PC-9 (cell line): ENCODE measurements at regions not wholly inside any gene's neighbourhood (a gene's known extent, or its start where the extent isn't known, plus 50 kb on each side); places are given as distances from the start of the nearest gene placed in this dataset.

Experiments used
- BruUV-seq: library from RNA; stranded (reverse); fragments of 400-500 nt; replicated peaks from 2 replicates; lab custom pipeline; 2021; lab: Mats Ljungman, UMichigan
- CTCF ChIA-PET: fragments of 300-600 bp; sonication (Branson Sonifier 250); formaldehyde crosslinking; loops from one replicate; lab custom pipeline; 2022; ENCODE audit warnings: antibody characterized with exemption; lab: Charles Lee
- POLR2A ChIA-PET: fragments of 300-600 bp; sonication (Branson Sonifier 250); formaldehyde crosslinking; loops from one replicate; lab custom pipeline; 2022; ENCODE audit warnings: antibody characterized with exemption; ENCODE audit not compliant: unreplicated experiment; lab: Charles Lee
- DNase-seq, 2 experiments: peaks; one replicate each; pipeline versions ENCODE4 v3.0.0 to v3.0.0-alpha.2; 2015 to 2022; ENCODE audit warnings: mixed read lengths in 1 of 2
- H2AFZ ChIP-seq: fragments of 200-600 bp; sonication (generic); 2 replicates; pipeline ENCODE4 v1.8.1; 2017; ENCODE audit warnings: antibody characterized with exemption
- H3F3A ChIP-seq: fragments of 200-600 bp; sonication (generic); 2 replicates; pipeline ENCODE4 v1.8.1; 2017; ENCODE audit warnings: antibody characterized with exemption, mild to moderate bottlenecking, low read depth; ENCODE audit not compliant: insufficient read depth
- H3K27ac ChIP-seq: fragments of 200-600 bp; sonication (generic); 2 replicates; pipeline ENCODE4 v1.6.1; 2016; ENCODE audit warnings: mixed run types
- H3K27me3 ChIP-seq: fragments of 200-600 bp; sonication (generic); 2 replicates; pipeline ENCODE4 v1.6.1; 2016; ENCODE audit warnings: low read depth, mixed run types; ENCODE audit not compliant: insufficient read depth
- H3K36me3 ChIP-seq: fragments of 200-600 bp; sonication (generic); 2 replicates; pipeline ENCODE4 v1.6.1; 2016; ENCODE audit warnings: low read depth, mixed run types
- H3K4me1 ChIP-seq: fragments of 200-600 bp; sonication (generic); replicated peaks from 2 replicates; pipeline ENCODE4 v1.6.1; 2016; ENCODE audit warnings: mixed run types; ENCODE audit not compliant: insufficient read depth
- H3K4me2 ChIP-seq: fragments of 200-600 bp; sonication (generic); 2 replicates; pipeline ENCODE4 v1.6.1; 2017; ENCODE audit warnings: mixed run types
- H3K4me3 ChIP-seq: fragments of 200-600 bp; sonication (generic); 2 replicates; pipeline ENCODE4 v1.6.1; 2016; ENCODE audit warnings: mixed run types
- H3K79me2 ChIP-seq: fragments of 200-600 bp; sonication (generic); 2 replicates; pipeline ENCODE4 v1.6.1; 2017; ENCODE audit warnings: low read depth, mixed run types
- H3K9me2 ChIP-seq: fragments of 200-600 bp; sonication (generic); 2 replicates; pipeline ENCODE4 v1.8.1; 2017; ENCODE audit warnings: mild to moderate bottlenecking; ENCODE audit not compliant: insufficient read depth
- H3K9me3 ChIP-seq: fragments of 200-600 bp; sonication (generic); 2 replicates; pipeline ENCODE4 v1.8.1; 2016; ENCODE audit warnings: low read depth; ENCODE audit not compliant: insufficient read depth
- H4K20me1 ChIP-seq: fragments of 200-600 bp; sonication (generic); 2 replicates; pipeline ENCODE4 v1.8.1; 2017; ENCODE audit not compliant: insufficient read depth
- CTCF ChIP-seq: fragments of 200-600 bp; sonication (generic); conservative IDR thresholded peaks from 2 replicates; pipeline ENCODE4 v1.6.1; 2017; ENCODE audit warnings: mixed run types, antibody characterized with exemption, mild to moderate bottlenecking, moderate library complexity
- EZH2 ChIP-seq: fragments of 200-600 bp; sonication (generic); IDR thresholded peaks from 2 replicates; pipeline ENCODE4 v1.8.0; 2017; ENCODE audit warnings: antibody characterized with exemption, low read depth
- intact Hi-C: fragments of 100-400 bp; cut with micrococcal nuclease; formaldehyde crosslinking; loops from one replicate; pipeline ENCODE4 v1.10.0; 2022; ENCODE audit not compliant: unreplicated experiment

GRCh38 chr10:130555411-130555750, 419.2 kb downstream of the GLRX3 start:
- CTCF ChIA-PET: no interaction called here

DNA sequence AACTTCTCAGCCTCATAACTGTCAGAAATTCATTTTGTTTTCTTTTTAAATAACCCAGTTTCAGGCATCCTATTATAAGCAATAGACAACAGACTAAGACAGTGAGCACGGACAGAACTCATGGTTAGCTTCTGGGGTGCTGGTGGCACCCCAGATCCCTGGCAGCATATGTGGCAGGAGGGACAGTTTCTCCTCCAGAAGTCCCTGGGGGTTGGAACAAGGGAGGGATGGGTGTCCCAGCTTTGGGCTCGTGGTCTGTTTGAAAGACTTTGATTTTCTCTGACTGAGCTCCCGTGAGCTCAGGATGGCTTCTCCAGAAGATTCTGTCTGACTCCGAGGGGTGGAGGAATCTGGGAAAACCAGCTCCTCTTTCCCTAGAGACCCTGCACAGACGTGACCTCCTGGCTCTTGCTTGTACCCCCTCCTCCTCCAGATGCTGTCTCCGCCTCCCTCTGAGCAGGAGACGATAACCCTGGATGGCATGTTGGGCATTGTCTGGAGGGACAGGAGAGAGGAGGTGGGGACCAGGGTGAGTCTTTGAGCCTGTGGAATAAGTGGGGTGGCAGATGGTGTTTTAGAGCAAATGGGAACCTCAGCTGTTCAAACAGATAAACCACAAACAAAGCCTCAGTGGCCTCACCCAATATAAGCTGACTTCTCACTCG, 421.1 kb downstream of the GLRX3 start:
- TF ChIP-seq EZH2: no peak
- no peak for TF ChIP-seq CTCF
- Histone ChIP-seq H3K4me2 (no peak overlapping the region), H3K36me3 (no peaks in the 10 kb centered on the region), H4K20me1 (no peaks in the 10 kb centered on the region), H3K27me3 (no peaks in the 10 kb centered on the region), H3F3A (no peaks in the 10 kb centered on the region), H3K79me2 (no peaks in the 10 kb centered on the region), H3K9me2 (no peaks in the 10 kb centered on the region), H3K4me1 (no peaks in the 10 kb centered on the region), H3K27ac (no peak overlapping the region), H2AFZ (no peak overlapping the region), H3K4me3 (no peak overlapping the region), H3K9me3 (no peaks in the 10 kb centered on the region)
- no TSS peak for BruUV-seq
- intact Hi-C loops: no loop called here
- CTCF ChIA-PET: no interaction called here
- POLR2A ChIA-PET: no interaction called here
- DNase-seq: no peak

More at GRCh38 chr10:130555411-130555750, 419.2 kb downstream of the GLRX3 start:
- Histone ChIP-seq H3K4me2 (no peak overlapping the region), H3K4me1 (no peaks in the 10 kb centered on the region), H3F3A (no peaks in the 10 kb centered on the region), H3K79me2 (no peaks in the 10 kb centered on the region), H4K20me1 (no peaks in the 10 kb centered on the region), H3K27ac (no peak overlapping the region), H3K36me3 (no peaks in the 10 kb centered on the region), H3K4me3 (no peak overlapping the region), H3K27me3 (no peaks in the 10 kb centered on the region), H3K9me2 (no peaks in the 10 kb centered on the region), H3K9me3 (no peaks in the 10 kb centered on the region), H2AFZ (no peak overlapping the region)
- DNase-seq: no peak
- BruUV-seq: no TSS peak
- TF ChIP-seq CTCF (no peak), EZH2 (no peak)
- intact Hi-C loops: no loop called here
- POLR2A ChIA-PET: no interaction called here

GRCh38 chr10:130558746-130559546, 422.8 kb downstream of the GLRX3 start:
- Histone ChIP-seq H2AFZ (no peak overlapping the region), H4K20me1 (no peaks in the 10 kb centered on the region)
- BruUV-seq: no TSS peak

More at GRCh38 chr10:130558746-130559546, 422.8 kb downstream of the GLRX3 start:
- Histone ChIP-seq H3K4me1 (no peaks in the 10 kb centered on the region), H3K79me2 (no peaks in the 10 kb centered on the region), H3K36me3 (no peaks in the 10 kb centered on the region), H3K4me2 (no peak overlapping the region), H3K4me3 (no peak overlapping the region), H3K27me3 (no peaks in the 10 kb centered on the region), H3K27ac (no peak overlapping the region), H3K9me3 (no peaks in the 10 kb centered on the region), H3F3A (no peaks in the 10 kb centered on the region), H3K9me2 (no peaks in the 10 kb centered on the region)
- intact Hi-C loops: no loop called here
- ChIA-PET POLR2A (no interaction called here), CTCF (no interaction called here)
- DNase-seq: no peak
- TF ChIP-seq CTCF (no peak), EZH2 (no peak)
